Calu3 (cell line): ENCODE measurements at regions not wholly inside any gene's neighbourhood (a gene's known extent, or its start where the extent isn't known, plus 50 kb on each side); places are given as distances from the start of the nearest gene placed in this dataset.

ENCODE experiments used
- BruUV-seq: library from RNA; stranded (reverse); fragments of 400-500 nt; replicated peaks from 2 replicates; lab custom pipeline; 2021; lab: Mats Ljungman, UMichigan
- CTCF ChIA-PET: fragments of 300-600 bp; sonication (Branson Sonifier 250); formaldehyde crosslinking; loops from one replicate; lab custom pipeline; 2022; ENCODE audit warnings: antibody characterized with exemption; lab: Charles Lee
- DNase-seq: peaks from one replicate; pipeline ENCODE4 v3.0.0; 2022
- H3K27ac Mint-ChIP-seq: one replicate; pipeline ENCODE4 v1.8.0; 2022; ENCODE audit warnings: mixed read lengths; ENCODE audit not compliant: unreplicated experiment
- H3K27me3 Mint-ChIP-seq: one replicate; pipeline ENCODE4 v1.8.0; 2022; ENCODE audit warnings: mixed read lengths; ENCODE audit not compliant: unreplicated experiment
- H3K36me3 Mint-ChIP-seq: one replicate; pipeline ENCODE4 v1.8.0; 2022; ENCODE audit warnings: mild to moderate bottlenecking, moderate library complexity, mixed read lengths; ENCODE audit not compliant: insufficient read depth, unreplicated experiment
- H3K4me1 Mint-ChIP-seq: one replicate; pipeline ENCODE4 v1.8.0; 2022; ENCODE audit warnings: mild to moderate bottlenecking, low read depth, mixed read lengths; ENCODE audit not compliant: unreplicated experiment
- H3K4me3 Mint-ChIP-seq: one replicate; pipeline ENCODE4 v1.8.0; 2022; ENCODE audit warnings: mild to moderate bottlenecking, low read depth, moderate library complexity, mixed read lengths; ENCODE audit not compliant: unreplicated experiment
- H3K9me3 Mint-ChIP-seq: one replicate; pipeline ENCODE4 v1.8.0; 2022; ENCODE audit warnings: low read depth, mixed read lengths; ENCODE audit not compliant: unreplicated experiment
- CTCF ChIP-seq: fragments of 200-600 bp; IDR thresholded peaks from one replicate; pipeline ENCODE4 v1.8.0; 2022; ENCODE audit warnings: antibody characterized with exemption; ENCODE audit not compliant: unreplicated experiment
- intact Hi-C: fragments of 100-400 bp; cut with micrococcal nuclease; formaldehyde crosslinking; loops from one replicate; pipeline ENCODE4 v1.10.0; 2022; ENCODE audit not compliant: unreplicated experiment

GRCh38 chr3:30139283-30139682 is 467.1 kb upstream of the TGFBR2 start:
- CTCF ChIA-PET, result no interaction called here
- no peak for TF ChIP-seq CTCF
- no peaks in the 10 kb centered on the region for H3K27me3 Mint-ChIP-seq
- H3K9me3 Mint-ChIP-seq, result peaks cover 4% of the 10 kb centered on the region
- H3K4me1 Mint-ChIP-seq, result no peaks in the 10 kb centered on the region
- no peak overlapping the region for H3K4me3 Mint-ChIP-seq
- H3K27ac Mint-ChIP-seq, result no peak overlapping the region
- DNase-seq, result no peak
- BruUV-seq, result no TSS peak
- no peaks in the 10 kb centered on the region for H3K36me3 Mint-ChIP-seq
- intact Hi-C loops, result no loop called here

- H3K9me3 Mint-ChIP-seq, result peaks cover 4% of the 10 kb centered on the region
- BruUV-seq, result no TSS peak
- no peak overlapping the region for H3K4me3 Mint-ChIP-seq
- TF ChIP-seq CTCF, result no peak
- DNase-seq, result no peak
- H3K4me1 Mint-ChIP-seq, result no peaks in the 10 kb centered on the region
- CTCF ChIA-PET, result no interaction called here
- H3K27me3 Mint-ChIP-seq, result no peaks in the 10 kb centered on the region
- intact Hi-C loops, result no loop called here
- H3K36me3 Mint-ChIP-seq, result no peaks in the 10 kb centered on the region
- H3K27ac Mint-ChIP-seq, result no peak overlapping the region
Measured at GRCh38 chr3:30140356-30141075, 465.9 kb upstream of the TGFBR2 start.

- Mint-ChIP-seq H3K4me3 (no peak overlapping the region), H3K27me3 (no peaks in the 10 kb centered on the region), H3K4me1 (no peaks in the 10 kb centered on the region), H3K27ac (no peak overlapping the region), H3K9me3 (peaks cover 2% of the 10 kb centered on the region), H3K36me3 (no peaks in the 10 kb centered on the region)
- no peak for TF ChIP-seq CTCF
- no peak for DNase-seq
- CTCF ChIA-PET, result no interaction called here
- no TSS peak for BruUV-seq
- intact Hi-C loops, result no loop called here
Measured at GRCh38 chr3:30141178-30141581, 465.2 kb upstream of the TGFBR2 start.

GRCh38 chr3:30141927-30142326 is 464.5 kb upstream of the TGFBR2 start:
- BruUV-seq, result no TSS peak
- CTCF ChIA-PET, result no interaction called here
- H3K27ac Mint-ChIP-seq, result no peak overlapping the region

More at GRCh38 chr3:30141927-30142326, 464.5 kb upstream of the TGFBR2 start:
- H3K4me1 Mint-ChIP-seq, result no peaks in the 10 kb centered on the region
- no peaks in the 10 kb centered on the region for H3K36me3 Mint-ChIP-seq
- H3K9me3 Mint-ChIP-seq, result no peaks in the 10 kb centered on the region
- intact Hi-C loops, result no loop called here
- no peak for DNase-seq
- H3K27me3 Mint-ChIP-seq, result no peaks in the 10 kb centered on the region
- no peak overlapping the region for H3K4me3 Mint-ChIP-seq
- TF ChIP-seq CTCF, result no peak
